SK-N-SH (cell line): ENCODE measurements at regions not wholly inside any gene's neighbourhood (a gene's known extent, or its start where the extent isn't known, plus 50 kb on each side); places are given as distances from the start of the nearest gene placed in this dataset.

Source experiments
- CTCF ChIP-seq: fragments of 200-600 bp; sonication (generic); IDR thresholded peaks from 2 replicates; pipeline ENCODE4 v1.6.1; 2017; ENCODE audit warnings: antibody characterized with exemption, mild to moderate bottlenecking, moderate library complexity
- MAX ChIP-seq: IDR thresholded peaks from 2 replicates; pipeline ENCODE4 v1.4.0; 2012; ENCODE audit warnings: low read depth
- NRF1 ChIP-seq: IDR thresholded peaks from 2 replicates; pipeline ENCODE4 v1.6.1; 2012; ENCODE audit warnings: low read depth, mild to moderate bottlenecking, low read length
- POLR2AphosphoS5 ChIP-seq: IDR thresholded peaks from 2 replicates; pipeline ENCODE4 v1.6.1; 2012; ENCODE audit warnings: low read depth, low read length
- RFX5 ChIP-seq: IDR thresholded peaks from 2 replicates; pipeline ENCODE4 v1.6.1; 2012; ENCODE audit warnings: mild to moderate bottlenecking, improper control_type of control experiment, low read length
- SMC3 ChIP-seq: IDR thresholded peaks from 2 replicates; pipeline ENCODE4 v1.6.1; 2012; ENCODE audit warnings: low read depth, low read length, improper control_type of control experiment
- TEAD4 ChIP-seq: IDR thresholded peaks from 2 replicates; pipeline ENCODE4 v1.4.0; 2012; ENCODE audit warnings: mild to moderate bottlenecking, borderline replicate concordance; ENCODE audit not compliant: insufficient read depth
- USF2 ChIP-seq: fragments of 150-350 bp; IDR thresholded peaks from 2 replicates; pipeline ENCODE4 v1.6.1; 2017; ENCODE audit warnings: antibody characterized with exemption, low read length, low read depth, borderline replicate concordance

- TF ChIP-seq MAX (no peak), CTCF (no peak), POLR2AphosphoS5 (no peak), NRF1 (no peak), USF2 (no peak), SMC3 (no peak), TEAD4 (no peak), RFX5 (no peak)
Observed at GRCh38 chr4:111693758-111694157, 451.5 kb upstream of the FAM241A start.
